ENCODE measurements at regions not wholly inside any gene's neighbourhood (a gene's known extent, or its start where the extent isn't known, plus 50 kb on each side); places are given as distances from the start of the nearest gene placed in this dataset.

- TF ChIP-seq, protein P1, sequence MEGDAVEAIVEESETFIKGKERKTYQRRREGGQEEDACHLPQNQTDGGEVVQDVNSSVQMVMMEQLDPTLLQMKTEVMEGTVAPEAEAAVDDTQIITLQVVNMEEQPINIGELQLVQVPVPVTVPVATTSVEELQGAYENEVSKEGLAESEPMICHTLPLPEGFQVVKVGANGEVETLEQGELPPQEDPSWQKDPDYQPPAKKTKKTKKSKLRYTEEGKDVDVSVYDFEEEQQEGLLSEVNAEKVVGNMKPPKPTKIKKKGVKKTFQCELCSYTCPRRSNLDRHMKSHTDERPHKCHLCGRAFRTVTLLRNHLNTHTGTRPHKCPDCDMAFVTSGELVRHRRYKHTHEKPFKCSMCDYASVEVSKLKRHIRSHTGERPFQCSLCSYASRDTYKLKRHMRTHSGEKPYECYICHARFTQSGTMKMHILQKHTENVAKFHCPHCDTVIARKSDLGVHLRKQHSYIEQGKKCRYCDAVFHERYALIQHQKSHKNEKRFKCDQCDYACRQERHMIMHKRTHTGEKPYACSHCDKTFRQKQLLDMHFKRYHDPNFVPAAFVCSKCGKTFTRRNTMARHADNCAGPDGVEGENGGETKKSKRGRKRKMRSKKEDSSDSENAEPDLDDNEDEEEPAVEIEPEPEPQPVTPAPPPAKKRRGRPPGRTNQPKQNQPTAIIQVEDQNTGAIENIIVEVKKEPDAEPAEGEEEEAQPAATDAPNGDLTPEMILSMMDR (IDR thresholded peaks at IDR 0.05) = no peak
- TF ChIP-seq RELA (CRISPR knock-in tag; IDR thresholded peaks at IDR 0.05; ENCODE audit: borderline replicate concordance) = no peak
- TF ChIP-seq PRDM15 (CRISPR knock-in tag; IDR thresholded peaks at IDR 0.05) = no peak
- TF ChIP-seq, protein P2, sequence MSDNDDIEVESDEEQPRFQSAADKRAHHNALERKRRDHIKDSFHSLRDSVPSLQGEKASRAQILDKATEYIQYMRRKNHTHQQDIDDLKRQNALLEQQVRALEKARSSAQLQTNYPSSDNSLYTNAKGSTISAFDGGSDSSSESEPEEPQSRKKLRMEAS (CRISPR knock-in tag; IDR thresholded peaks at IDR 0.05) = no peak
- TF ChIP-seq ZNF138 (CRISPR knock-in tag; conservative IDR thresholded peaks at IDR 0.05) = no peak
- TF ChIP-seq TEAD4 (CRISPR knock-in tag; IDR thresholded peaks at IDR 0.05) = no peak
Observed at GRCh38 chr13:57862879-57863278, 231.3 kb downstream of the PCDH17 start.

Data from WTC11 (cell line).